OCI-LY7 (cell line): ENCODE measurements at regions not wholly inside any gene's neighbourhood (a gene's known extent, or its start where the extent isn't known, plus 50 kb on each side); places are given as distances from the start of the nearest gene placed in this dataset.

Experiments used
- EZH2phosphoT487 ChIP-seq: fragments of 200-600 bp; sonication (generic); IDR thresholded peaks from 2 replicates; pipeline ENCODE4 v1.6.1; 2018; ENCODE audit warnings: low read depth, borderline replicate concordance, mild to moderate bottlenecking, mixed run types, antibody characterized with exemption, low read length, moderate library complexity, mixed read lengths
- TF ChIP-seq, protein P1 (sequence below): fragments of 200-600 bp; sonication (generic); conservative IDR thresholded peaks from 2 replicates; pipeline ENCODE4 v1.5.1; 2014; ENCODE audit warnings: mild to moderate bottlenecking, antibody characterized with exemption, low read length, moderate library complexity, mixed read lengths

GRCh38 chr4:138960175-138960710 is 55.3 kb upstream of the NOCT start:
- TF ChIP-seq, protein P1, sequence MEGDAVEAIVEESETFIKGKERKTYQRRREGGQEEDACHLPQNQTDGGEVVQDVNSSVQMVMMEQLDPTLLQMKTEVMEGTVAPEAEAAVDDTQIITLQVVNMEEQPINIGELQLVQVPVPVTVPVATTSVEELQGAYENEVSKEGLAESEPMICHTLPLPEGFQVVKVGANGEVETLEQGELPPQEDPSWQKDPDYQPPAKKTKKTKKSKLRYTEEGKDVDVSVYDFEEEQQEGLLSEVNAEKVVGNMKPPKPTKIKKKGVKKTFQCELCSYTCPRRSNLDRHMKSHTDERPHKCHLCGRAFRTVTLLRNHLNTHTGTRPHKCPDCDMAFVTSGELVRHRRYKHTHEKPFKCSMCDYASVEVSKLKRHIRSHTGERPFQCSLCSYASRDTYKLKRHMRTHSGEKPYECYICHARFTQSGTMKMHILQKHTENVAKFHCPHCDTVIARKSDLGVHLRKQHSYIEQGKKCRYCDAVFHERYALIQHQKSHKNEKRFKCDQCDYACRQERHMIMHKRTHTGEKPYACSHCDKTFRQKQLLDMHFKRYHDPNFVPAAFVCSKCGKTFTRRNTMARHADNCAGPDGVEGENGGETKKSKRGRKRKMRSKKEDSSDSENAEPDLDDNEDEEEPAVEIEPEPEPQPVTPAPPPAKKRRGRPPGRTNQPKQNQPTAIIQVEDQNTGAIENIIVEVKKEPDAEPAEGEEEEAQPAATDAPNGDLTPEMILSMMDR, result no peak
- no peak for TF ChIP-seq EZH2phosphoT487
